Vagina (tissue), 2 donors: ENCODE measurements at regions not wholly inside any gene's neighbourhood (a gene's known extent, or its start where the extent isn't known, plus 50 kb on each side); places are given as distances from the start of the nearest gene placed in this dataset.

ENCODE experiments used
- CTCF ChIP-seq, 3 experiments: fragments of 450-650 bp in 2 of 3; fragments of 200-600 bp in 1 of 3; sonication (generic) in 1 of 3; IDR thresholded peaks; one replicate each; pipeline ENCODE4 v1.5.1; 2017 to 2019; ENCODE audit warnings: antibody characterized with exemption in 3 of 3, mild to moderate bottlenecking in 2 of 3, moderate library complexity in 2 of 3
- POLR2AphosphoS5 ChIP-seq, 2 donors: sonication (generic); formaldehyde crosslinking; IDR thresholded peaks; one replicate each; pipeline ENCODE4 v1.9.0; 2017; ENCODE audit warnings: antibody characterized with exemption in 2 of 2, mild to moderate bottlenecking in 2 of 2, low read depth in 1 of 2; ENCODE audit not compliant: insufficient read depth in 1 of 2

- TF ChIP-seq CTCF (IDR thresholded peaks at IDR 0.05) (no peak), POLR2AphosphoS5 (IDR thresholded peaks at IDR 0.05; ENCODE audit: insufficient read depth in 1 of 2, low read depth in 1 of 2) (no peak)
Observed at GRCh38 chr3:159798951-159799350, 189.7 kb upstream of the IL12A start.
